ENCODE measurements at regions not wholly inside any gene's neighbourhood (a gene's known extent, or its start where the extent isn't known, plus 50 kb on each side); places are given as distances from the start of the nearest gene placed in this dataset.
"Not testable (repeated sequence)": the region's sequence is repeated elsewhere in the genome, so short reads cannot be mapped to it uniquely, and the experiment has no call there.

DNA sequence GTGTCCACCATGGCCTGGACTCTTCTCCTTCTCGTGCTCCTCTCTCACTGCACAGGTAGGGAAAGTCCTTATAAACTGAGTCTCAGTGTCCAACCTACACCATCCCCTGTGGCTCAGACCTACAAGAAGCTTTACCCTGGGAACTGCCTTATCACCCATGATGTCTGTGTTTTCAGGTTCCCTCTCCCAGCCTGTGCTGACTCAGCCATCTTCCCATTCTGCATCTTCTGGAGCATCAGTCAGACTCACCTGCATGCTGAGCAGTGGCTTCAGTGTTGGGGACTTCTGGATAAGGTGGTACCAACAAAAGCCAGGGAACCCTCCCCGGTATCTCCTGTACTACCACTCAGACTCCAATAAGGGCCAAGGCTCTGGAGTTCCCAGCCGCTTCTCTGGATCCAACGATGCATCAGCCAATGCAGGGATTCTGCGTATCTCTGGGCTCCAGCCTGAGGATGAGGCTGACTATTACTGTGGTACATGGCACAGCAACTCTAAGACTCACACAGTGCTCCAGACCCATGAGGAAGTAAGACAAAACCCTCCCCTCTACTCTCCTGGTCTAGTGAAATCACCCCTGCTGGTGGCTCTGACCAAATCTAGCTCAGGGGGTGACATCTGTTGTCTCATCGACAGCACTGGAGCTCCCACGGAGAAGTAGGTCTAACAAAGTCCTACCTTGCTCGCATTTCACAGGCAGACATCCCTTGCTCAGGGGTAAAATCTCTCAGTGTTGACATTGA is 74.3 kb downstream of the VPREB1 start:
- H3K27ac ChIP-seq = no peak overlapping the region
- H3K4me1 ChIP-seq = no peaks in the 10 kb centered on the region
- no peak for TF ChIP-seq POLR2A (IDR thresholded peaks at IDR 0.05)
- TF ChIP-seq, protein P1, sequence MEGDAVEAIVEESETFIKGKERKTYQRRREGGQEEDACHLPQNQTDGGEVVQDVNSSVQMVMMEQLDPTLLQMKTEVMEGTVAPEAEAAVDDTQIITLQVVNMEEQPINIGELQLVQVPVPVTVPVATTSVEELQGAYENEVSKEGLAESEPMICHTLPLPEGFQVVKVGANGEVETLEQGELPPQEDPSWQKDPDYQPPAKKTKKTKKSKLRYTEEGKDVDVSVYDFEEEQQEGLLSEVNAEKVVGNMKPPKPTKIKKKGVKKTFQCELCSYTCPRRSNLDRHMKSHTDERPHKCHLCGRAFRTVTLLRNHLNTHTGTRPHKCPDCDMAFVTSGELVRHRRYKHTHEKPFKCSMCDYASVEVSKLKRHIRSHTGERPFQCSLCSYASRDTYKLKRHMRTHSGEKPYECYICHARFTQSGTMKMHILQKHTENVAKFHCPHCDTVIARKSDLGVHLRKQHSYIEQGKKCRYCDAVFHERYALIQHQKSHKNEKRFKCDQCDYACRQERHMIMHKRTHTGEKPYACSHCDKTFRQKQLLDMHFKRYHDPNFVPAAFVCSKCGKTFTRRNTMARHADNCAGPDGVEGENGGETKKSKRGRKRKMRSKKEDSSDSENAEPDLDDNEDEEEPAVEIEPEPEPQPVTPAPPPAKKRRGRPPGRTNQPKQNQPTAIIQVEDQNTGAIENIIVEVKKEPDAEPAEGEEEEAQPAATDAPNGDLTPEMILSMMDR (IDR thresholded peaks at IDR 0.05) = no peak
- 92 to 93% methylated on average over 8 of the region's 8 CpGs for WGBS, 2 donors
- H3K27me3 ChIP-seq = no peaks in the 10 kb centered on the region
- DNase-seq (no peak), ATAC-seq (no peak)
- H3K36me3 ChIP-seq (replicated peaks in 1 of 2; ENCODE audit: insufficient read depth in 1 of 2, low read depth in 2 of 2) = peaks cover 0 to 16% of the 10 kb centered on the region in 2 donors
- H3K9me3 ChIP-seq = no peaks in the 10 kb centered on the region
- intact Hi-C loops (cut with DNase I) = no loop called here
- no peak overlapping the region for H3K4me3 ChIP-seq

DNA sequence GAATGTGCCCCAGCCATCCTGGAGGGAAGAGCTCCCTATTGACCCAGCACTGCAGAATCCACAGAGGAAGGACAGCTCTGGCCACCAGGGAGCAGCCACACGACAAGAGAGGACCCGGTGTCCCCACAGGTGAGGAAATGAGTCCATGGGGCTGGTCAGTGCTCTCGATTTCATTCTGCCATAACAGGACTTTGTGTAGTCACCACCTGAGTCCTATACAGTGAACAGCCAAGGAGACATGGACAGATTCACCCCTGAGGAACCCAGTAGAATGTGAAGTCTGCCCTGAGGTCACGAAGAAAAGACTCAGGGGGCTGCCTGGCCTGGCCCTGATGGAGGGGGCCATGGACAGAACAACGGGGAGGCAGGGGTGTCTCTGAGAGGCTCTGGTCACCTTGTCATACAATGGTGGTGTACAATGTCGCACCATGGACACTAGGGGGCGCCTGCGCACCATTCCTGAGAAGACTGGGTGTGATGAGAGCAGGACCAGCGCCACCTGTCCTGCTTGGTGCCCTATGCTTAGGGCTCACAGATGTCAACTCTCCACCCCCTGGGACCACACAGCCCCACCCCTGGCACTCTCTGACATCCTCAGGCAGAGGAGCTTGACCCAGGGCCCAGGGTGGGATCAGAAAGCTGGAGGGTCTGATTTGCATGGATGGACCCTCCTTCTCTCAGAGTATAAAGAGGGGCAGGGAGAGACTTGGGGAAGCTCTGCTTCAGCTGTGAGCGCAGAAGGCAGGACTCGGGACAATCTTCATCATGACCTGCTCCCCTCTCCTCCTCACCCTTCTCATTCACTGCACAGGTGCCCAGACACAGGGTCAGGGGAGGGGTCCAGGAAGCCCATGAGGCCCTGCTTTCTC is 77.4 kb downstream of the VPREB1 start:
- peak; percentile 72 for ATAC-seq
- H3K27ac ChIP-seq; H3K4me1 ChIP-seq; H3K27me3 ChIP-seq; H3K4me3 ChIP-seq; H3K9me3 ChIP-seq; intact Hi-C loops (cut with DNase I): not testable (repeated sequence)
- H3K36me3 ChIP-seq (replicated peaks in 1 of 2; ENCODE audit: insufficient read depth in 1 of 2, low read depth in 2 of 2) = peaks cover 0 to 13% of the 10 kb centered on the region in 2 donors
- peak; percentile 60 to 70 (median 64) for DNase-seq
- WGBS, 2 donors = 7 to 15% methylated on average over 7 to 11 of the region's 11 CpGs
- TF ChIP-seq, protein P1 (IDR thresholded peaks at IDR 0.05) = peak; percentile 58 to 80 (median 67)

DNA sequence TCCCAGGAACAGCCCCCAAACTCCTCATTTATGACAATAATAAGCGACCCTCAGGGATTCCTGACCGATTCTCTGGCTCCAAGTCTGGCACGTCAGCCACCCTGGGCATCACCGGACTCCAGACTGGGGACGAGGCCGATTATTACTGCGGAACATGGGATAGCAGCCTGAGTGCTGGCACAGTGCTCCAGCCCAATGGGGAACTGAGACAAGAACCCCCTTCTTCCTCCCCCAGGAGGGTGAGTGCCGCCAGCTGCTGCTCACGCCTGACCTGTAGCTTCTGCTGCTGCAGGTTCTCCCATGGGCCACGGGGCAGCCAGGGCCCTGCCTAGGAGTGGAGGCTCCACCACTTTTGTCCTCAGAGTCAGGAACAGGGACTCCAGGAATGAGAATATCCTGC is 78.2 kb downstream of the VPREB1 start:
- intact Hi-C loops (cut with DNase I) = no loop called here
- Histone ChIP-seq H3K4me3 (no peak overlapping the region), H3K9me3 (no peaks in the 10 kb centered on the region), H3K36me3 (replicated peaks in 1 of 2; ENCODE audit: insufficient read depth in 1 of 2, low read depth in 2 of 2) (peaks cover 0 to 12% of the 10 kb centered on the region in 2 donors), H3K4me1 (no peaks in the 10 kb centered on the region), H3K27ac (no peak overlapping the region), H3K27me3 (no peaks in the 10 kb centered on the region)
- TF ChIP-seq POLR2A (IDR thresholded peaks at IDR 0.05) = no peak
- TF ChIP-seq, protein P1 (IDR thresholded peaks at IDR 0.05) = no peak
- WGBS, 2 donors = 84 to 89% methylated on average over 7 to 10 of the region's 10 CpGs
- no peak for DNase-seq
- peak; percentile 9 for ATAC-seq

DNA sequence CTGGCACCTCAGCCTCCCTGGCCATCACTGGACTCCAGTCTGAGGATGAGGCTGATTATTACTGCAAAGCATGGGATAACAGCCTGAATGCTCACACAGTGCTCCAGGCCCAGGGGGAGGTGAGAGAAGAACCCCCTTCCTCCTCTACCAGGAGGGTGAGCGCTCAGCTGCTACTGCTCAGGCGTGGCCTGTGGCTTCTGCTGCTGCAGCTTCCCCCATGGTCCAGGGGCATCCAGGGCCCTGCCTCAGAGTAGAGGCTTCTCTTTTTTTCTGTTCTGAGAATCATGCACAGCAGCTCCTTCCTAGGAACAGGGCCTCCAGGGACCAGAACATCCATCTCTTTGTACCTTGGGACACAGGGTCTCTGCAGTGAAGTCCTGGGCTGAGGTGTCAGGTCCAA is 83.1 kb downstream of the VPREB1 start:
- intact Hi-C loops (cut with DNase I) = no loop called here
- Histone ChIP-seq H3K27ac (no peak overlapping the region), H3K36me3 (replicated peaks in 1 of 2; ENCODE audit: insufficient read depth in 1 of 2, low read depth in 2 of 2) (no peaks in the 10 kb centered on the region), H3K4me3 (no peak overlapping the region), H3K4me1 (no peaks in the 10 kb centered on the region), H3K9me3 (no peaks in the 10 kb centered on the region), H3K27me3 (no peaks in the 10 kb centered on the region)
- TF ChIP-seq, protein P1 (IDR thresholded peaks at IDR 0.05) = no peak
- TF ChIP-seq POLR2A (IDR thresholded peaks at IDR 0.05) = no peak
- WGBS, 2 donors = 75% methylated on average over 2 of the region's 2 CpGs; no CpG with 5 or more reads in 1 of the 2 donors
- no peak for ATAC-seq
- DNase-seq = no peak

Measured in body of pancreas (tissue), 4 donors.